Thoracic aorta (tissue), 2 donors: ENCODE measurements at regions not wholly inside any gene's neighbourhood (a gene's known extent, or its start where the extent isn't known, plus 50 kb on each side); places are given as distances from the start of the nearest gene placed in this dataset.

Source experiments
- ATAC-seq: fragments of 150-250 bp; one replicate; pipeline ENCODE4 v1.8.0; 2017; ENCODE audit warnings: low read depth; ENCODE audit not compliant: insufficient number of reproducible peaks, low FRiP score
- DNase-seq: peaks from one replicate; pipeline ENCODE4 v3.0.0-alpha.2; 2020; ENCODE audit warnings: low spot score
- H3K27ac ChIP-seq, 2 donors: fragments of 200-600 bp; sonication (generic); 1 replicate in 1 of 2; 2 replicates in 1 of 2; pipeline ENCODE4 v1.5.1; 2016; ENCODE audit warnings: mild to moderate bottlenecking in 2 of 2, moderate library complexity in 2 of 2
- H3K27me3 ChIP-seq: fragments of 200-600 bp; sonication (generic); replicated peaks from 2 replicates; pipeline ENCODE4 v1.6.0; 2016; ENCODE audit warnings: mild to moderate bottlenecking; ENCODE audit not compliant: insufficient read depth
- H3K36me3 ChIP-seq: fragments of 200-600 bp; sonication (generic); one replicate; pipeline ENCODE4 v1.5.1; 2016
- H3K4me1 ChIP-seq, 2 donors: fragments of 200-600 bp; sonication (generic); 1 replicate in 1 of 2; 2 replicates in 1 of 2; pipeline versions ENCODE4 v1.5.1 to v1.6.0; 2016; ENCODE audit warnings: low read depth in 2 of 2, mild to moderate bottlenecking in 1 of 2; ENCODE audit not compliant: control insufficient read depth in 1 of 2
- H3K4me3 ChIP-seq: fragments of 200-600 bp; sonication (generic); 2 replicates; pipeline ENCODE4 v1.5.1; 2016; ENCODE audit warnings: mild to moderate bottlenecking
- H3K9me3 ChIP-seq: fragments of 200-600 bp; sonication (generic); 2 replicates; pipeline ENCODE4 v1.5.1; 2016
- CTCF ChIP-seq: fragments of 200-600 bp; sonication (generic); IDR thresholded peaks from one replicate; pipeline ENCODE4 v1.5.1; 2019; ENCODE audit warnings: antibody characterized with exemption

- TF ChIP-seq CTCF, result no peak
- H3K4me1 ChIP-seq, result peaks cover 6 to 25% of the 10 kb centered on the region in 2 donors
- no peak overlapping the region for H3K4me3 ChIP-seq
- no peaks in the 10 kb centered on the region for H3K27me3 ChIP-seq
- DNase-seq, result no peak
- no peak overlapping the region for H3K27ac ChIP-seq
- ATAC-seq, result no peak
- H3K36me3 ChIP-seq, result no peaks in the 10 kb centered on the region
- H3K9me3 ChIP-seq, result peaks cover 3% of the 10 kb centered on the region
Measured at GRCh38 chr1:115204513-115204912, 115.2 kb upstream of the TSPAN2 start.

GRCh38 chr1:115203287-115203686 is 114.0 kb upstream of the TSPAN2 start:
- H3K4me1 ChIP-seq, result peaks cover 7 to 34% of the 10 kb centered on the region in 2 donors
- no peaks in the 10 kb centered on the region for H3K36me3 ChIP-seq
- H3K9me3 ChIP-seq, result peaks cover 3% of the 10 kb centered on the region
- H3K27ac ChIP-seq, result no peak overlapping the region
- no peak for ATAC-seq
- no peak for DNase-seq
- H3K4me3 ChIP-seq, result no peak overlapping the region
- TF ChIP-seq CTCF, result no peak
- no peaks in the 10 kb centered on the region for H3K27me3 ChIP-seq

- Histone ChIP-seq H3K36me3 (no peaks in the 10 kb centered on the region), H3K27me3 (no peaks in the 10 kb centered on the region), H3K9me3 (peaks cover 3% of the 10 kb centered on the region), H3K4me3 (no peak overlapping the region), H3K4me1 (peaks cover 7 to 34% of the 10 kb centered on the region in 2 donors), H3K27ac (no peak overlapping the region)
- ATAC-seq (no peak), DNase-seq (no peak)
- TF ChIP-seq CTCF, result no peak
Measured at GRCh38 chr1:115201598-115201997, 112.3 kb upstream of the TSPAN2 start.

GRCh38 chr1:115199416-115200132 is 110.3 kb upstream of the TSPAN2 start:
- no peak for ATAC-seq
- Histone ChIP-seq H3K9me3 (peaks cover 3% of the 10 kb centered on the region), H3K4me3 (no peak overlapping the region), H3K27me3 (no peaks in the 10 kb centered on the region), H3K27ac (no peak overlapping the region), H3K4me1 (peaks cover 7 to 34% of the 10 kb centered on the region in 2 donors), H3K36me3 (no peaks in the 10 kb centered on the region)
- TF ChIP-seq CTCF, result no peak
- DNase-seq, result no peak

- Histone ChIP-seq H3K4me1 (peaks cover 7 to 34% of the 10 kb centered on the region in 2 donors), H3K4me3 (no peak overlapping the region), H3K36me3 (no peaks in the 10 kb centered on the region), H3K27ac (no peak overlapping the region), H3K9me3 (peaks cover 3% of the 10 kb centered on the region), H3K27me3 (no peaks in the 10 kb centered on the region)
- DNase-seq (no peak), ATAC-seq (no peak)
- TF ChIP-seq CTCF, result no peak
Measured at GRCh38 chr1:115198938-115199337, 109.6 kb upstream of the TSPAN2 start.
